Muscle of leg (tissue), 3 donors: ENCODE measurements at regions not wholly inside any gene's neighbourhood (a gene's known extent, or its start where the extent isn't known, plus 50 kb on each side); places are given as distances from the start of the nearest gene placed in this dataset.
A peak's percentile ranks its signal among the peaks of the same experiment; 100 is the strongest.

Experiments used
- DNase-seq: peaks from one replicate; pipeline ENCODE4 v3.0.0; 2013
- H3K27ac ChIP-seq: one replicate; pipeline ENCODE4 v1.5.1; 2013; ENCODE audit warnings: mild to moderate bottlenecking, low read length, control low read depth
- H3K27me3 ChIP-seq: one replicate; pipeline ENCODE4 v1.6.1; 2013; ENCODE audit warnings: low read length; ENCODE audit not compliant: control insufficient read depth, insufficient read depth
- H3K36me3 ChIP-seq: one replicate; pipeline ENCODE4 v1.6.1; 2013; ENCODE audit warnings: low read length; ENCODE audit not compliant: control insufficient read depth, insufficient read depth
- H3K4me1 ChIP-seq: one replicate; pipeline ENCODE4 v1.6.1; 2013; ENCODE audit warnings: low read length; ENCODE audit not compliant: control insufficient read depth, insufficient read depth
- H3K4me3 ChIP-seq: one replicate; pipeline ENCODE4 v1.5.1; 2013; ENCODE audit warnings: low read length, control low read depth
- H3K9me3 ChIP-seq: replicated peaks from 2 replicates; pipeline ENCODE4 v1.6.1; 2013; ENCODE audit warnings: low read depth, low read length; ENCODE audit not compliant: control insufficient read depth
- WGBS: methylation state at CpG from one replicate; pipeline ENCODE4 v1.1.5; 2013; ENCODE audit warnings: missing lambda C conversion rate; ENCODE audit not compliant: insufficient coverage; 5-methylcytosine and 5-hydroxymethylcytosine counted together

DNA sequence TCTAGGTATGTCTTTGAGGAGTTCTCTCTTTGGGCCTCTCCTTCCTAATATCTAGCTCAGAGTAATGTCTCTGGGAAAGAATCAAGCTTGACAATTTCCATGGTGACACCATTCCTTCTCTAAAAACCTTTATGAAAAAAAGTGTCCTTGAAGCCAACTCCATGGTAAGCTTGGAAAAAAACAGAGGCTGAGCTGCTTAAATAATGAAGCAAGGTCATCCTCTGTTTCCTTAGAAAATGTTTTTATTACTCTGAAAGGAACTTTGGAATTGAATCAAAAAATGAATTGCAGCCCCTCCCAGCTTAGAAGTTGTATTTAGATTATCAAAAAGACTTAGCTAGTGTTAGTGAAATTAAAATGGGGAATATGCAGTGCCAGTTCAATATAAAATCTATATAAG is 166.1 kb upstream of the KITLG start:
- Histone ChIP-seq H3K36me3 (no peaks in the 10 kb centered on the region), H3K27ac (no peak overlapping the region), H3K27me3 (no peaks in the 10 kb centered on the region), H3K4me1 (no peaks in the 10 kb centered on the region), H3K4me3 (no peak overlapping the region), H3K9me3 (no peaks in the 10 kb centered on the region)
- peak; percentile 53 for DNase-seq

DNA sequence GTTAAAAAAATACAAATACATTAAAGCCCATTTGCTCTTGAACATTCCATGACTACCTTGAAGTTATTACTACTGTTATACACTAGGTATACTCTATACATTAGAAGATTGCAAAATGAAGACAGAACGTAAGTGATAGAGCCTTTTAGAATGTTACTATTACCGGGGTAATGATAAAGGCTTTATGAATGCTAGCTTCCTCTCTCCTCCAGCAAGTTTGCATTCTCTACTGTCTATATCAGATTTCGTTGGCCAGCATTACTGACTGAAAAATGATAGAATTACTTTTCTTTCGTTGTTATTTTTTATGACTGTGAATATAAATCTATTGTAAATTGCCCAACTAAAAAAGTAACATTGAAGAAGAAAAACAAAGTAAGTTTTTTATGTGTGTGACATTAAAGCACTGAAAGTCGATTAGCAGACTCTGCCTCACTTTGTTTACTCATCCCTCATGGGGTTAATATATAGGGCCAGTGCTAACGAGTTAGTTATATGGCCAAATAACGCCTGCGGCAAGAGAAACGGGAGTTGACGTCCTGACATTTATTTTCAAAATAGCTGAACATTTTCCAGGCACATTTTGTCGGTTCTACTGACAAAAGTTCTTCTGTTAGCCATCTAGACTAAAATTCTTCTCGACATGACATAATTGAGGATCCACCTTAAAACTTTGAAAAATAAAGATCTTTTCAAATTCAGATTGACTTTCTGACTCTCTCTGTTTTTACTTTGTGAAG is 163.8 kb upstream of the KITLG start:
- Histone ChIP-seq H3K36me3 (no peaks in the 10 kb centered on the region), H3K27me3 (no peaks in the 10 kb centered on the region), H3K27ac (no peak overlapping the region), H3K4me1 (no peaks in the 10 kb centered on the region), H3K4me3 (no peak overlapping the region), H3K9me3 (no peaks in the 10 kb centered on the region)
- DNase-seq = peak; percentile 15
- 50% methylated on average over 1 of the region's 12 CpGs for WGBS

DNA sequence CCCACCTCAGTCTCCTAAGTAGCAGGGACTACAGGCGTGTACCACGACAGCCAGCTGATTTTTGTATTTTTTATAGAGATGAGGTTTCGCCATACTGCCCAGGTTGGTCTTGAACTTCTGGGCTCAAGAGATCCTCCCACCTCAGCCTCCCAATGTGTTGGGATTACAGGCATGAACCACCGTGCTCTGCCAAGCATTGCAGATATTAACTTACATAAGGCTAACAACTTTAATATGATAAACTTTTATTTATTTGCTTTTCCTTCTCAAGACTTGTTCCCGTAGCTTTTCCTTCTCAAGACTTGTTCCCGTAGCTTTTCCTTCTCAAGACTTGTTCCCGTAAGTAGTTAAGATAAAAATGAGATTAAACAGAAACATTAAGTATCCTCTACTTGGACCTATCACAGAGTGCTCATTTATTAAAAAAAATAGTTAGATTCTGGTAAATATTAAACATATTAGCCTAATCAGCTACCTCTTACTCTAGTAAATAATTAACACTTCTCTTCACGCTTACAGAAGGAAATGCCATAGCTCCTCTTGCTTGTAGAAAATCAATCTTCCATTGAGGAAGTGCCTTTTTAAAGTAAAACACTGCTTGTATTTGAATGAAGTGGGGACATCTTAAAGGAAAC is 157.7 kb upstream of the KITLG start:
- H3K27me3 ChIP-seq = no peaks in the 10 kb centered on the region
- no peaks in the 10 kb centered on the region for H3K9me3 ChIP-seq
- WGBS = no CpG with 5 or more reads among the region's 8 CpGs
- H3K27ac ChIP-seq = no peak overlapping the region
- H3K36me3 ChIP-seq = no peaks in the 10 kb centered on the region
- H3K4me1 ChIP-seq = no peaks in the 10 kb centered on the region
- no peak for DNase-seq
- no peak overlapping the region for H3K4me3 ChIP-seq

DNA sequence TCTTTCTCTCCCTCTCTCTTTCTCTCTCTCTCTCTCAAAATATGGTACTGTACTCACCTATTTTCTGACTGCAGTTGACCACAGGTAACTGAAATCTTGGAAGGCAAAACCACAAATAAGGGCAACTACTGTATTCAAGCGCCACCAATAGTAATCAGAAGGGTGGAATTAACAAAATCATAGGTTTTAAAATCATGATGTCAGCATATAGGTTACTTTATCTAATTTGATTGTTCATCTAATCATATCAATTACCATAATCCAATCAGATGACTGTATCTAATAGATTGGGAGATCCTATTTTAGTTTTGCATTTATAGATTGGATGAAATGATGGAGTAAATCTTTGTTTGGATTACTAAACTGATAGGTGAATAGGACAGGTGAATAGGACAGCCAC is 155.8 kb upstream of the KITLG start:
- no peaks in the 10 kb centered on the region for H3K4me1 ChIP-seq
- no peaks in the 10 kb centered on the region for H3K36me3 ChIP-seq
- no peak for DNase-seq
- no peak overlapping the region for H3K27ac ChIP-seq
- no peaks in the 10 kb centered on the region for H3K27me3 ChIP-seq
- no peaks in the 10 kb centered on the region for H3K9me3 ChIP-seq
- WGBS = no CpG with 5 or more reads among the region's 1 CpG
- H3K4me3 ChIP-seq = no peak overlapping the region

DNA sequence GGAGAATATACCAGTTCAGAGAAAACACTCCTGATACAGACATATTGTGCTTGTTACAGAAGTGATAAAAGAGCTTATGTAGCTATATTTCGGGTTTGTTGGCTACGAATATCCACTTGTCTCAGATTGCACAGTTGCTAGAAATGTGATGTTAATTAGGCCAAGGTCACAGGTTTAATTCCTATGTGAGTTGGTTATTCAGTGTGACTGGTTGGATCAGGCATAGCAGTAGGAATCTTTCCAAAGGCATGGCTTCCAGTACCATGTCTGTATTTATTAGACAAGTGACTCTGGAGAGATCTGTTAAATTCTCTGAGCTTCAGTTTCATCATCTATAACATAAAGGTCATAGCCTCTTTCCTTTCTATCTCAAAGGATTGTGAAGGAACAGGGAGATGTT is 152.7 kb upstream of the KITLG start:
- H3K27ac ChIP-seq = no peak overlapping the region
- WGBS = 44% methylated on average over 2 of the region's 2 CpGs
- no peak for DNase-seq

DNA sequence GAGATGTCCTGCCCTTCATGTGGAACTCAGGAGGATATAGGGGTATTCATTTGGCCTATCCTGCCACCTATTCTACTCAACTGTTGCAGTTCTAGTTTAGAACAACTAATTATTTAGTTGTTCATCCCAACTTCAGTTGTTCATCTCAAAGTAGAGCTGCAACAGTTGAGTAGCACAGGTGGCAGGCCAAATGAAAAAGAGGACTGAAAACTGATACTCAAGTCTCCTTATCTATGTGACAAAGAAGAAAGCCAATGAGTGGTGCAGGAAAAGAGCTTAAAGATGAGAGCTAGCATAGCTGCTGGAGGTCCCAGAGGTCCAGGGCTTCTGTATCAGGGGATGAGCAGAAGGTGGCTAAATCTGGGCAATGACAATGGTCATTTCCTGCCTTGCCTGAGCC is 148.9 kb upstream of the KITLG start:
- H3K9me3 ChIP-seq = no peaks in the 10 kb centered on the region
- no peak for DNase-seq
- no peaks in the 10 kb centered on the region for H3K27me3 ChIP-seq
- H3K4me1 ChIP-seq = no peaks in the 10 kb centered on the region
- no peak overlapping the region for H3K27ac ChIP-seq
- H3K36me3 ChIP-seq = no peaks in the 10 kb centered on the region
- no peak overlapping the region for H3K4me3 ChIP-seq

More for the DNA sequence above, 152.7 kb upstream of the KITLG start:
- Histone ChIP-seq H3K9me3 (no peaks in the 10 kb centered on the region), H3K36me3 (no peaks in the 10 kb centered on the region), H3K4me3 (no peak overlapping the region), H3K27me3 (no peaks in the 10 kb centered on the region), H3K4me1 (no peaks in the 10 kb centered on the region)

DNA sequence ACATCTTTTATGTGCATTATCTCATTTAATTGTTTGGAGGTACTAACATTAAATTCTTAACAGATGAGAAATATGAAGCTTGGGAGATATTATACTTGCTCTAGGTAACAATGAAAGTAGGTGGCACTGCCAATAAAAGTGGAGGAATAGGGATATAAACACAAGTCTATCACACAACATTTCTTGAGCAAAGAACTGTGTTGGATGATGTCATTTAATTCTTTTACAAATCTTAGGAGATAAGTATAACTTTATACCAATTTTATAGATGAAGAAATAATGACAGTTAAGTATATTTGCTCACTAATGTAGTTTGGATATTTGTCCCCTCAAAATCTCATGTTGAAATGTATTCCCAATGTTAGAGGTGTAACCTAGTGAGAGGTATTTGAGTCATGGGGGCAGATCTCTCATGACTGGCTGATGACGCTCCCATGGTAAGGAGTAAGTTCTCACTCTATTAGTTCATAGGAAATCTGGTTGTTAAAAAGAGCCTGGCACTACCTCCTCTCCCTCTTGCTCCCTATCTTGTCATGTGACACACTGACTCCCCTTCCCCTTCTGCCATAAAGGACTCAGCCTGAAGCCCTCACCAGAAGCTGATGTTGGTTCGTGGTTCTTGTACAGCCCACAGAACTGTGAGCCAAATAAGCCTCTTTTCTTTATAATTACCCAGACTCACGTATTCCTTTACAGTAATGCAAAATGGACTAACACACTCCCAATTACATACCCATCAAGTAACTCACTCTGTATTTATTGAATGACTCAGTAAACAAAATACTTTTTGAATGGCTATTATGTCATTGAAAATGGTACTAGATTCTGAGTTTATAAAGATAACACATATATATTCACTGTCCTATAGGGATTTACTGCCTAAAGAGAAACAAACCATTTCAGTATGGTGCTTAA is 146.8 kb upstream of the KITLG start:
- WGBS = 80% methylated on average over 1 of the region's 3 CpGs
- Histone ChIP-seq H3K27me3 (no peaks in the 10 kb centered on the region), H3K9me3 (no peaks in the 10 kb centered on the region), H3K4me1 (no peaks in the 10 kb centered on the region), H3K36me3 (no peaks in the 10 kb centered on the region), H3K4me3 (no peak overlapping the region), H3K27ac (no peak overlapping the region)
- DNase-seq = no peak

DNA sequence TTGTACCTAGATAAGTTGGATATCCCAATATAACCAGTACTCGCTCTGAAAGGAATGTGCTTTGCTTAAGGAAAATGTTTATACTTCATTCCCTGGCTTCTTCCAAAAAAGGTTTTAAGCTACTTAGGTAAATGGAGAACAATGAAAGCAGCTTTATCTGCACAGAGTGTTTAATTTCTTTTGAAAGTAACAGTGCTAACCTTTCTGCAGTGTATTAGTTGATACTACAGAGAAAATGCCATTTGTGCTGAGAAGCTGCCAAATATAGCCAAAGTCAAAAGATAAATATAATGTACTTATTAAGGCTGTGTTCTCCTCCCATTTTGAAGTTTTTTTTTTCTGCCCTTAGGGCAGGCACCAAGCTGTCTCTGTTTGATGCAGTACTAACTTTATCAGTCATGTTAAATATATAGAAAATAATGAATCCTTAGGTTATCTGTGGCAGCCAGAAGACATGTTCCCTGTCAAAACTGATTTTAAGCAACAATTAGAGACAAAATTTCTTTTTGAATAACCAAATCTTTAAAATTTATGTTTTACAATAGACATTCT is 145.4 kb upstream of the KITLG start:
- H3K4me3 ChIP-seq = no peak overlapping the region
- no CpG with 5 or more reads among the region's 1 CpG for WGBS
- H3K9me3 ChIP-seq = no peaks in the 10 kb centered on the region
- H3K36me3 ChIP-seq = no peaks in the 10 kb centered on the region
- H3K27ac ChIP-seq = no peak overlapping the region
- no peaks in the 10 kb centered on the region for H3K4me1 ChIP-seq
- no peaks in the 10 kb centered on the region for H3K27me3 ChIP-seq
- DNase-seq = no peak

DNA sequence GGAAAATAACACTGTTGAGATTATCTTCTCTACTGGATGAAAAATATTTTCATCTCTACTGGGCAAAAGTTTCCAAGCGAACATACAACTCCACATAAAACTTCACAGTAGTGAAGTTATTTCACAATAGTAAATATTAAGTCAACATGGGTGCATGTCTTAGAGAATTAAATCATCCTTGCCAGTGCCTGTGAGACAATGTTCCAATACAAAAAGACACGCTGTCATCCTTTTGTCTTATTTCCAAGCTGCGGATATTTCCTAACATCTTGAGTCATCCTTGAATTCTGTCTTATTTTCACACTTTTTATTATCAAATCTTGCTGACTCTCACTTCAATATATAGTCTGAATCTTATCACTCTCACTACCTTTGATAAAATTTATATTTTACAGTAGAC is 142.9 kb upstream of the KITLG start:
- no peaks in the 10 kb centered on the region for H3K9me3 ChIP-seq
- H3K36me3 ChIP-seq = no peaks in the 10 kb centered on the region
- H3K4me3 ChIP-seq = no peak overlapping the region
- DNase-seq = peak; percentile 52
- H3K4me1 ChIP-seq = no peaks in the 10 kb centered on the region
- 92% methylated on average over 2 of the region's 3 CpGs for WGBS
- no peak overlapping the region for H3K27ac ChIP-seq
- no peaks in the 10 kb centered on the region for H3K27me3 ChIP-seq
